Nephron (organoid): ENCODE measurements at regions not wholly inside any gene's neighbourhood (a gene's known extent, or its start where the extent isn't known, plus 50 kb on each side); places are given as distances from the start of the nearest gene placed in this dataset.

Source experiments
- H3K27ac Mint-ChIP-seq, 3 experiments: 2 replicates each; pipeline ENCODE4 v1.8.0; 2020; ENCODE audit warnings: mixed read lengths in 3 of 3, mild to moderate bottlenecking in 2 of 3, moderate library complexity in 1 of 3
- H3K27me3 Mint-ChIP-seq: 2 replicates; pipeline ENCODE4 v1.8.0; 2021; ENCODE audit warnings: low read depth, mild to moderate bottlenecking, moderate library complexity, mixed read lengths
- H3K36me3 Mint-ChIP-seq: 2 replicates; pipeline ENCODE4 v1.8.0; 2020; ENCODE audit warnings: low read depth, mixed read lengths
- H3K4me1 Mint-ChIP-seq: 2 replicates; pipeline ENCODE4 v1.8.0; 2020; ENCODE audit warnings: mixed read lengths
- H3K4me3 Mint-ChIP-seq, 3 experiments: 2 replicates each; pipeline ENCODE4 v1.8.0; 2020; ENCODE audit warnings: mild to moderate bottlenecking in 3 of 3, mixed read lengths in 3 of 3, moderate library complexity in 2 of 3
- H3K9me3 Mint-ChIP-seq: 2 replicates; pipeline ENCODE4 v1.8.0; 2020; ENCODE audit warnings: mixed read lengths
- TF ChIP-seq, protein P1 (sequence below), 3 experiments: fragments of 200-600 bp; sonication (generic); IDR thresholded peaks; one replicate each; pipeline ENCODE4 v1.5.0; 2021; ENCODE audit warnings: antibody characterized with exemption in 3 of 3; ENCODE audit not compliant: unreplicated experiment in 3 of 3

GRCh38 chr18:76264876-76265250 lies 230.2 kb downstream of the ZNF516 start:
- H3K4me1 Mint-ChIP-seq: peaks cover 58% of the 10 kb centered on the region
- TF ChIP-seq, protein P1, sequence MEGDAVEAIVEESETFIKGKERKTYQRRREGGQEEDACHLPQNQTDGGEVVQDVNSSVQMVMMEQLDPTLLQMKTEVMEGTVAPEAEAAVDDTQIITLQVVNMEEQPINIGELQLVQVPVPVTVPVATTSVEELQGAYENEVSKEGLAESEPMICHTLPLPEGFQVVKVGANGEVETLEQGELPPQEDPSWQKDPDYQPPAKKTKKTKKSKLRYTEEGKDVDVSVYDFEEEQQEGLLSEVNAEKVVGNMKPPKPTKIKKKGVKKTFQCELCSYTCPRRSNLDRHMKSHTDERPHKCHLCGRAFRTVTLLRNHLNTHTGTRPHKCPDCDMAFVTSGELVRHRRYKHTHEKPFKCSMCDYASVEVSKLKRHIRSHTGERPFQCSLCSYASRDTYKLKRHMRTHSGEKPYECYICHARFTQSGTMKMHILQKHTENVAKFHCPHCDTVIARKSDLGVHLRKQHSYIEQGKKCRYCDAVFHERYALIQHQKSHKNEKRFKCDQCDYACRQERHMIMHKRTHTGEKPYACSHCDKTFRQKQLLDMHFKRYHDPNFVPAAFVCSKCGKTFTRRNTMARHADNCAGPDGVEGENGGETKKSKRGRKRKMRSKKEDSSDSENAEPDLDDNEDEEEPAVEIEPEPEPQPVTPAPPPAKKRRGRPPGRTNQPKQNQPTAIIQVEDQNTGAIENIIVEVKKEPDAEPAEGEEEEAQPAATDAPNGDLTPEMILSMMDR (IDR thresholded peaks at IDR 0.05; ENCODE audit: unreplicated experiment in 3 of 3): no peak
- peaks cover 2% of the 10 kb centered on the region for H3K27me3 Mint-ChIP-seq
- no peaks in the 10 kb centered on the region for H3K9me3 Mint-ChIP-seq
- peak overlapping the region; percentile 65 to 85 (median 75) for H3K27ac Mint-ChIP-seq
- peak overlapping the region in 1 of 3 experiments; percentile 12 for H3K4me3 Mint-ChIP-seq
- H3K36me3 Mint-ChIP-seq: no peaks in the 10 kb centered on the region

- H3K36me3 Mint-ChIP-seq: no peaks in the 10 kb centered on the region
- peaks cover 63% of the 10 kb centered on the region for H3K4me1 Mint-ChIP-seq
- H3K9me3 Mint-ChIP-seq: no peaks in the 10 kb centered on the region
- no peaks in the 10 kb centered on the region for H3K27me3 Mint-ChIP-seq
- TF ChIP-seq, protein P1 (IDR thresholded peaks at IDR 0.05; ENCODE audit: unreplicated experiment in 3 of 3): no peak
- H3K27ac Mint-ChIP-seq: peak overlapping the region; percentile 65 to 85 (median 75)
- peak overlapping the region in 2 of 3 experiments; percentile 15 to 46 for H3K4me3 Mint-ChIP-seq
These were observed 230.7 kb downstream of the ZNF516 start for GRCh38 chr18:76264198-76264875.

DNA sequence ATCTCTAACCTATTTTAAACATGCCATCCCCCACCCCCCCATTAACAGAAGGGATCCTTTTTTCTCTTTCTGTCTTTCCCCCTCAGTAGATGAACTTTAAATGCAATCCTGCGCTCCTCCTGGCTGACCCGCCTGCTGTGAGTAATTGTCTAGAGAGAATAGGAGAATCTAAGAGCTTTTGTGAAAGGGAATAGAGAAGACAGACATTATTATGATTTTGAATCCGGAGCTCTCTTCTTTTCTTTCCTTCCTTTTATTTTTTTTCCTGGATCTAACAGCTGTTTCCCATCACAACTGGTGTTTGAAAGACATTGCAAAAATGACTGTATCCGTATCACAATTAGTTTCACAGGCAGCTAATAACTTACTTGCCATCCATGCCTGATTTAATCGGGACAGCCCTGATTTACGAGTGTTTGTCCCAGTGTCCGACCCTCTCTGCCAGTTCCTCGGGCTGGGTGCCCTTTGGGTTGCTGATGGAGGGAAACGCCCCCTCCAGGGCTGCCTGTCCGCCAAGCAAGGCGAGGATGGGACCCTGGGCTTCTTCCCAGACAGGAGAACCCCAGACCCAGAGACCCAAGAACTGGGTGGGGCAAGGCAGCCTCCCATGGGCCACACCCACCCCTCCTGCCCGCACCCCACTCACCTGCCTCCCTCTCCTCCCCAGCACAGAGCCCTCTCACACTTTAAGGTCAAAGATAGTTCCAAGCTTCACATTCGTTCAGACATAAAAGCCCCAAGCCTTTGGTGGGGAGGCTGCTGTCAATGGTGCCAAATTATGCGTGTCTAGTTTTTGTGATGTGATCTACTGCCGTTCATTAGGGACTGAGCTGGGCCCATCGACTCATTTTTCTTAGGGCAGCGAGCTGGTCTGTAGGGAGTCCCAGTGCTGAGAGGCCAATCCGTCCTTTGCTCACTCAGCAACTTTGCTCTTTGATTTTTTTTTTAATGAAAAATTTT lies 231.7 kb downstream of the ZNF516 start:
- H3K4me3 Mint-ChIP-seq: peak overlapping the region in 2 of 3 experiments; percentile 41 to 48
- H3K27ac Mint-ChIP-seq: peak overlapping the region; percentile 75 to 87 (median 83)
- no peaks in the 10 kb centered on the region for H3K9me3 Mint-ChIP-seq
- TF ChIP-seq, protein P1 (IDR thresholded peaks at IDR 0.05; ENCODE audit: unreplicated experiment in 3 of 3): no peak
- no peaks in the 10 kb centered on the region for H3K27me3 Mint-ChIP-seq
- no peaks in the 10 kb centered on the region for H3K36me3 Mint-ChIP-seq
- peaks cover 73% of the 10 kb centered on the region for H3K4me1 Mint-ChIP-seq

DNA sequence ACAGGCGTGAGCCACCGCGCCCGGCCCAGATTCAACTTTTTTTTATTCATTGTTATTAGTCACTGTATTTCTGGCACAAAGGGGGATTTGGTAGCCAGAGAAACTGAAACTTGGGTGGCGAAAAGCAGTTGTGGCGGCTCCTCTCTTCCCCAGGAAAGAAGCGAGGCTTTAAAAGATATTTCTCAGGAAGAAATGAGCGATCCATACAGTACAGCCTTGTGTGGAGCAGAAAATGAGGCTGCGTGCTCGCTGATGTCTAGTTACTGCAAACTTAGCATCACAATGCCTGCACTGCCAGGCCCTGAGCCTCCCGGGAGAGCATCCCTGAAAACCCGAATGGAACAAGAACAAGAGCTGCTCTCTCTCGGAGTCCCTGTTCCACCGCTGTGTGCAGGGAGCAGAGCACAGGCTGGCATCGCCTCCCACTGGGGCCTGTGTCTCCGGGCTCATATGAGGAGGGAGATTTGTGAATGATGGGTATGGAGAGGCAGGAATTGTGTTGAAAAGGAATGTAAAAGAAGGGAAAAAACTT lies 234.0 kb downstream of the ZNF516 start:
- TF ChIP-seq, protein P1 (IDR thresholded peaks at IDR 0.05; ENCODE audit: unreplicated experiment in 3 of 3): no peak
- Mint-ChIP-seq H3K27ac (peak overlapping the region; percentile 66 to 75 (median 71)), H3K9me3 (no peaks in the 10 kb centered on the region), H3K27me3 (no peaks in the 10 kb centered on the region), H3K36me3 (no peaks in the 10 kb centered on the region), H3K4me1 (peaks cover 91% of the 10 kb centered on the region), H3K4me3 (no peak overlapping the region)

GRCh38 chr18:76259711-76260110 lies 235.3 kb downstream of the ZNF516 start:
- Mint-ChIP-seq H3K4me3 (peak overlapping the region in 2 of 3 experiments; percentile 26 to 66), H3K27ac (peak overlapping the region in 2 of 3 experiments; percentile 91), H3K4me1 (peaks cover 85% of the 10 kb centered on the region), H3K9me3 (no peaks in the 10 kb centered on the region), H3K36me3 (no peaks in the 10 kb centered on the region), H3K27me3 (no peaks in the 10 kb centered on the region)
- TF ChIP-seq, protein P1 (IDR thresholded peaks at IDR 0.05; ENCODE audit: unreplicated experiment in 3 of 3): no peak
